ENCODE measurements at regions not wholly inside any gene's neighbourhood (a gene's known extent, or its start where the extent isn't known, plus 50 kb on each side); places are given as distances from the start of the nearest gene placed in this dataset.

DNA sequence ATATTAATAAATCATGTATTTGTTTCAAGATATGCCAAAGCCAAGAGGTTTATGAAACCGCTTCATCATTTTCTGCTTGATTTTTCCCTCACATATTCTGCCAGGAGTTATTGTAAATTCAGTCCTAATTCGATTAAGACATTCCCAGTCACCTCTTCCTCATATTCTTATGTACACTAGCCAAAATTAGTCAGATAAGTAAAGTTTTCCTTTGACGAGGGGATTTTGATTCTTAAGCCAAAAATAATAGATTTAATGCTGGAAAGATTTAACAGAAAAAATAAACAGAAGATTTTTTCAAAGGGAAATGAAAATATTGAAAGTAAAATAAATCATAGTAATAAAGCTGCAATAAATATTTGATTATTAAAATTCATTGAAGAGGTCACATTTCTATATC, 51.0 kb upstream of the VEGFC start:
- no peak for DNase-seq (ENCODE audit: low spot score)

DNA sequence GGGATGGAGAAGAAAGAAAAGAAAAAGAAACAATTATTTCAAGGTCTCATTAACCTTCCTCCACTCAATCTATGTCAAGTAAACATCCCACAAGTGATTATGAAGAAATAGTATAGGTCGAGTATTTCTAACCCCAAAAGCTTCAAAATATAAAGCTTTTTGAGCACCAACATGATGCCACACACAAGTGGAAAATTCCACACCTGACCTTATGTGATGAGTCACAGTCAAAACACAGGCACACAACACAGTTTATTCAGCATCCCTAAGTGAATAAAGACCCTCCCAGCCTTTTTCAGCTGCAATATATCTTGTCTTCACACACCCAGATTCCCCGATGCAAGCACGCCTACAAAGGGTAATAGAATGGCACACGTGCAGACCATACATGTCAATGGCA, 51.7 kb upstream of the VEGFC start:
- no peak for DNase-seq (ENCODE audit: low spot score)

DNA sequence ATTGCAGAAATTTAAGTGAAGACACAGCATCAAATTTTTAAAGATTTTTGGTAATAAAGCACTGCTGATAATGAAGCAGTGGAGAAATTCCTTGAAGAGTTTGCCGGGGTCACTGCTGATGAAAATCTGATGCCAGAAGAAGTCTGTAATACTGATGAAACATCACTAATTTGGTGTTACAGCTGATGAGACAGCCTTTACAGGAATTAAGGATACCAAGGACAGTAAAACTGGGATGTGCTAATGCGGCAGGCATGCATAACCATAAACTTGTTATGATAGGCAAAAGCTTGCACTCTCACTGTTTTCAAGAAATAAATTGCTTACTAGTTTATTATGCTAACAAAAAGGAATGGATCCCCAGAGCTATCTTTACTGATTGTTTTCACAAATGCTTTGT, 52.9 kb upstream of the VEGFC start:
- DNase-seq (ENCODE audit: low spot score): peak; percentile 19

DNA sequence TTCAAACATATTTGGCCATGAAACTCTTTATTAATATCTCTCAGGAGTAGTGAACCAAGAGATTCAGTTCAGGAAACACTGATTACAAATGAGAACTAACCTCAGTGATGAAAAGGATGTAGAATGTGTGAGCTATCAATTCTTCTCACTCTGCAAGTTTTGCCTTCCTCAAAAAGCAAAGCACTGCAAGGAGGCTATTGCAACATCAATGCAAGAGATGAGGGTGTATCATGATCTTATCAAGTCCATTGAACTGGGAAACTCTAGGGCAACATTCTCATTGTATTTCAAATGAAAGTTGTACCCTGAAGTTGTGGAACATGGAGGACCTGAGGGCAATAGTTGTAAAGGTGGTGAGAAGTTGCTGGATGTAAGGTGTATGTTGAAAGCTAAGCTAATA, 56.4 kb upstream of the VEGFC start:
- no peak for DNase-seq (ENCODE audit: low spot score)

DNA sequence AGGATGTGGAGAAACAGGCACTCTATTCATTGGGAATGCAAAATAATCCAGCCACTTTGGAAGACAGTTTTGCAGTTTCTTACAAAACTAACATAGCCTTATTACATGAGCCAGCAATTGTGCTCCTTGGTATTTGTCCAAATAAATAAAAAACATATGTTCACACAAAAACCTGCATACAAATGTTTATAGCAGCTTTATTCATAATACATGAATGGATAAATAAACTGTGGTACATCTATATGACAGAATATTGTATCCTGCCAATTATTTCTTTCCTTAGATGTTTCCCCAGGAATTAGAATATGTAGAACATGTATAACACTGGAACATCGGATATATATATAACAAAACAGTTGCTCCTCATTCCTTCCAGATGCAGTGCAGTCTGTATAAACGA, 57.7 kb upstream of the VEGFC start:
- no peak for DNase-seq (ENCODE audit: low spot score)

DNA sequence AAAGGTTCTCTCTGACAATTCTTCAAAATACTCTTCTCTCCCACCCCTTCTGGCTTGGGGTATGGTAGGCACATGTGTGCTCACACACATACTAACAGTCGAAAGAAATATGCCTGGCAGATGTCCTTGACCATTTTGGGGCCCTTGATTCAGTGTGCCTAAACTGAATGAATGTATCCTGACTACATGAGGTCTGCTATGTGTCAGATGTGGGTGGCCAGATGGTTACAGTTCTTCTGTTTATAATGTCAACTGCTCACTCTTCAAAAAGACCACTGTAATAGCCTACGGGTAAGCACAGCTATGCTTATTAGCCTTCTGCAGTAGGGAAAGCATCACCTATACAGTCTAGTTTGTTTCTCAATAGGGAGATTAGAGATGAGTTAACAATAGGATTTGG, 63.7 kb upstream of the VEGFC start:
- DNase-seq (ENCODE audit: low spot score): no peak

DNA sequence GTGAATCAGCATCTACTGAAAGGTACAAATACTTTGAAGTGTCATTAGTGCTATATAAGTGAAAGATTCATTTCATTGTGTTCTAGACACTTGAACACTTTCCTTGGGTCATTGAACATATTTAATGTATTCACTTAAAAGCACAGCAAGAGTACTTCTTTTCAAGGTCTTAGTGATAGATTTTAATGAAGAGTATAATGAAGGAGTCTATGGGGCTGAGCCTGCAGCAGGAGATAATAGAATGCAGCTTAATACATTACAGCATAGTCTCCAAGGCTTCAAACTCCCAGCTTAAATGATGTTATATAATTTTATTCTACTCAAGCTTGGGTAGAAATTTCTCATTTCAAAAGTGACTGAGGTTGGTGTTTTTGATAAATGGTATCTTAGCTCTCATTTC, 66.1 kb upstream of the VEGFC start:
- no peak for DNase-seq (ENCODE audit: low spot score)

DNA sequence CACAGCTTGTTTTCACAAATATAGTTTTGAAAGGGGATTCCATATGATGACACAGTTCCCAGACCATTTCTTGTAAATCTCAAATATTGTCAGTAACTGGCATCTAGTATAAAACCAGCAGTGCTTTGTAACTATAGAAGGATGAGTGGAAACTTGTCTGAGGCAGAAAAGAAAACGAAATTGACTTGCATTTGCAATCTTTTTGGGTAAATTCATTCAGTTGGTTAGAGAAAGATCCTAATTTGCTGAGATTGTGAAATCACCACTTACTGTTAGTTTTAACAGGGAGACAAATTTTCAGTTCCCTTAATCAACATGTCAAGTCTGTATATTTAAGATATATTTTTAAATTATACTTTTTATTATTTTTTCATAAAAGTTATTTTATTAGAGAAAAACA, 71.5 kb upstream of the VEGFC start:
- no peak for DNase-seq (ENCODE audit: low spot score)

DNA sequence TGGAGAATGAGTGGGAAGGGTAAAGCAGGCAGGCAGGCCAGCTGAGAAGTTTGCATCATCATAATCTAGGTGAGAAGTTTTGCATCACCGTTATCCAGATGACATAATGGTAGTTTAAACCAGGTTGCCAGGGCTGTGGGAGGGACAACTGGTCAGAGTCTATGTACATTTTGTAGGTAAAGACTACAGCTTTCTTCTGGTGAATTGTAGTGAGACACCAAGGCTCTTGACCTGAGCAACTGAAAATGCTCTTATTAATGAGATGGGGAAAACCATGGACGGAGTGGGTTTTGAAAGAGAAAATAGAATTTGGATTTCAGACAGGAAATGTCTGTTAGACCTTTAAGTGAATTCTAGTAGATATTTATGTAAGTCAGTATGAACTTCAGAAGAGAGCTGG, 76.0 kb upstream of the VEGFC start:
- no peak for DNase-seq (ENCODE audit: low spot score)

DNA sequence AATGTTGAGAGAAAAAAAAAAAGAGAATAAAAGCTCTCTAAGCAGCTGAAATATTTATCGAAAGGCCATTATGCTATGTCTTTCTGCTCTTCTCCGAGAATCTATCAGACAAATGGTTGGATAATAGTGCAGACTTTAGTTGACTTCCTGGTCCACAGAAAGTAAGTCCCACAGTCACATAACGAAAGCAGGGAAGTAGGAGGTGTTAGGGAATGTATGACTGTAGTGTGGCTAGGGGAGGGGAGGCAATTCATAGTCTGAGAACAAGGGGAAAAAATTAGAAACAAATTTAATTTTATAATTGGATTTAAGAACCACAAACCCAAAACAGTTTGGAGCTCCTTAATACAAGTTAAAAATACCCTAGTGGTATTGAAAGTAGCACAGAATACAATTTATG, 79.7 kb upstream of the VEGFC start:
- DNase-seq (ENCODE audit: low spot score): no peak

DNA sequence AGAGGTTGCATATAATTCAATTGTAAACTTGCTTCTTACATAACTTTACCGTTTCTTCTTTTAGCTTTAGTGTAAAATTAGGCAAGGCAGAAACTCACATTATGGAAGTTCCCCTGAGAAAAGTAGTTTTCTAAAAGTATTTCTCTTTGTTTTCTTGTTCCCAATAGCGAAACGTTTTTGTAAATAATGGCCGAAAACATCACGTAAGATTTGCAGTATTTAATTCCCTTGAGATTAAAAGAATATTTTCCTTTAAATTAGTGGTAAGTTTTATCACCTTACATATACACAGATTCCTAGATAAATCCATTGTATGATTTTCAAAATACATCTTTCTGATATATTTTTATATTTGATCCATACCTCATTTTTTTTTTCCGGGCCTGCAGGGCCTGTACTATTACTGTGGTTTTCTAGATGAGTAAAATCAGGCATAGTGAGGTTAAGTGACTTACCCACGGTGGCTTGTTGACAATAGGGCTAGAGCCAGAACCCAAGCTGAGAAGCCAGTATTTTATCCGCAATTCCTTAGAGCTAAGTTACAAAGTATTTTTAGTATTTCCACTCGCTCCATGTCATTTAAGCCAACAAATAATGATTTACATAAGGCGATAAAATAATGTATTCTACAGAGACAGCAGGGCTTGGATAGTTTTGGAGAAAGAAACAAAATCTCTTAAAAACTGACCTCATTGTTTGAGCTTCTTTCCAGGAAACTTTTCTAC, 82.2 kb upstream of the VEGFC start:
- no peak for DNase-seq (ENCODE audit: low spot score)

DNA sequence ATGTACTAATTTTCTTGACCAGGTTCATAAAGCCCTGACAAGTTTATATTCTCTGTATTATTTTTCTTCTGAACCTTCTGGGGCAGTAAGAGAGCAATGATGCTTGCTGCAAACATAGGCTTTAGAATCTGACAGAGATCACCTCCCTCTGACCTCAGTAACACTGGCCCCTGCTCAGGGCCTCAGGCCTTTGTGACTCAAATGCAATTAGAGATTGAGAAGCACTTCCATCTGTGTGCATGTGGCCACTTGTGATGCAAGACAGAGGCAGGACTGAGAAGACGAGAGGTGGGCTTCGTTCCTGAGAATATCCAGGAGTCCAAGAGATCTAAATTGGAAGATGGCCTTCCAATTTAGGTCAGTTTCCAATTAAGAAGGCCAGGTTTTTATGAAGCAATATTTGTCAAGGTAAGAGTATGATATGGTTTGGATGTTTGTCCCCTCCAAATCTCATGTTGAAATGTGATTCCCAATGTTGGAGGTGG, 82.8 kb upstream of the VEGFC start:
- DNase-seq (ENCODE audit: low spot score): no peak

DNA sequence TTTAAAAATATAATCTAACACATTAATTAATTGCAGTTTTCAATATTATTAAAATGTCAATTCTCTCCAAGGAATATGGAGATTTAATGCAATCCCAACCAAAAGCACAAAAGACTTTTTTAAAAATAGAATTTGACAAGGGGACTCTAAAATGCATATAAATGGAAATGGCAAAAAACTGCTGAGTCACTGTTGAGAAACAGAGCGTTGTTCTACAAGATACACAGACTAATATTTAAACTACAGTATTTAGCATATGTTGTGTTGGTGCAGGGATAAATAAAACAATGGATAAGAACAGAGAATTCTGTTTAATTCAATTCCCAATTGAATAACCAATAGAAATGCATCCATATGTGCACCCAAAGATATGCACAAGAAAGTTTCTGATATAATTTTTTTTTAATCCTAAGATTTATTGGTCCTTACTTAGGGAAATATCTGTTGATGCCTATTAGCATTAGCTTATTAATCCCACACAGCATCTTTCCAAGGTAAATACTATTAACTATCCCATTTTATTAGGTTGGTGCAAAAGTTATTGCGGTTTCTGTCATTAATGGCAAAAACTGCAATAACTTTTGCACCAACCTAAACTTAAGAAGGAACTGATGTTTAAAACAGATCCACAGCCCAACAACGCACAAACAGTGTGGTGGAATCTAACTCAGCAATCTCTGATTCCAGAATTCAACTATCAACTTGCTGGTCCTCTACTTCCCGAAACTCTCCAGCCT, 86.8 kb upstream of the VEGFC start:
- no peak for DNase-seq (ENCODE audit: low spot score)

DNA sequence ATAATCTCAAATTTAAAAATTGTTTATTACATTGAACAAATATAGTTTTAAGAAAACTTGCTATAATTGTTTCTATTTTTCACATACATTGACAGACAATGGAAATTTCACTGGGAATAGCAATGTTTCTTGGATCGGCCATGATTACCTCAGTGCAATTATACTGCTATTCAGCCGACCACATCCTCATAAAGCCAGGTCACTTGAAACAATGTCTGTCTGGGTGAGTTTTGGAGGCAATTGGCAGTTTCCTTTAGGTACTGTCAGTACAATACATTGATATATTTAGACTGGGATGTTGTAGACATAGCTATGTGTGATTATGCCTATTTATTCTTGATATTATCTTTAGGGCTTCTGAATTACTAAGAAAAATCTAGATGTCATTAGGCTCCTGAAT, 89.5 kb upstream of the VEGFC start:
- no peak for DNase-seq (ENCODE audit: low spot score)

DNA sequence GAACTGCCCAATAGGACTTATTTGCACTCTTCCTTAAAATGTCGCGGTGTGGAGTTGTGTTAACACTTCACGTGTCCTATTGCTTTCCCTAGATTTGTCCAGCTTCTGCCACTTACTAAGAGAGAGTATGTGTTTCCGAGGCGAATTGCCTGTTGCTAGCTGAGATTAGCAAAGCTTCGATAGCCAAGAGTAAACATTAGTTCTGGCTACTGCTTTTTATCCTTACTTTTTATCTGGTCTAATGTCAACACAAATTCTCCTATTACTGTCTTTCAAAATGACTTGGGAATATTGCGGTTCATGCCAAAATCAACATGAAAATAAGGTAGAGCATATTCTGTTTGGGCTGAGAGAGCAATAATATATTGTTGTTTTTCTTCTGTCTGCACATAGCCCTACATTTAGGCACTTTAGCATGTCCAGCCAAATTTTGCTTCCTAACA, 90.4 kb upstream of the VEGFC start:
- no peak for DNase-seq (ENCODE audit: low spot score)

DNA sequence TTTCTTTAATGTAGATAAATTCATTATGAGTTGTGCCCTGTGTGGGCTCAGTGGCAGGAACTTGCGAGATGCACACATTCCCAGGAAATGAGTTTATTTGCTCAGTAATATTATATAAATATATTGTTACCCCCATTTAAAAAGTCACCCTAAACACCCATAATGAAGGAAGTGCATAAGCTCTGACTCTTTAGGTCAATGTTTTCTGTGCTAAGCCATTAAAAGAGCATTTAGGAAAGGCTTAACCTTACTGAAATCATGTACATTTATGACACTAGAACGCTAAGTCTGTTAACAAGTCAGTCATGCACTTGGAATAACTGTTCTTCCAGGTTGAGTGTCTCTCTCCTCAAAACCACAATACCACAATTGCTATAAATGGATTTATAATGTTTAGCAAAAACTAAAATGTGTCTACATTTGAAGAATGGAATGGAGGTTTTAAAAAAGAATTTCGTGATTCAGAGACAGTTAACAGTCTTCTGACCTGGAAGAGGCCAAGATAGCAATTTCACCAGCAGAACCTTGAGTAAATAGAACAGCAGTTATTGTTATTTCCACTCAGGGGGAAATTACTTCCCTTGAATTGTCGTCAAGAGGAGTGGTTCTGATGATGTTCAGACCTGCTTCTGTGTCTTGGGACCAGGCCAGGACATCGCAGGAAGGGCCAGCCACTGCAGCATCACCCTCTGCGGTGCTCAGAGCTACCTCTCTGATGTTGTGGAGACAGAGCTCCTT, 91.1 kb upstream of the VEGFC start:
- DNase-seq (ENCODE audit: low spot score): peak; percentile 70

DNA sequence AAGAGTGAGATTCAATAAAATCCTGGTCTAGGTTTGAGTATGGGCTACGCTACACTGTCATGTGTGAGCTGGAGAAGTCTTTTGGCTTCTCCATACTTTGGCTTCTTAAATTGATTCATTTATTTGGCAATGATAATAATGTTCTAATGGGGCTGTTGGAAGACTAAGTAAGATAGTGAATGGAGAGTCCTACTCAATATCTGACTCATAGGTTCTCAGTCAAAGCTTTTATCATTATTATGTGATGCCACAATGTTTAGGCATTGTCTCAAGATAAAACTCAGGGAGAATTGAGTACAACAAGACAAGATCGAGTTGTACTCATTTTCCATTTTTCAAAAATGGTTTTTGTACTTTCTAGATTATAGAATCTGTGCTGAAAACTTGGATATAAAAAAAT, 92.5 kb upstream of the VEGFC start:
- no peak for DNase-seq (ENCODE audit: low spot score)

DNA sequence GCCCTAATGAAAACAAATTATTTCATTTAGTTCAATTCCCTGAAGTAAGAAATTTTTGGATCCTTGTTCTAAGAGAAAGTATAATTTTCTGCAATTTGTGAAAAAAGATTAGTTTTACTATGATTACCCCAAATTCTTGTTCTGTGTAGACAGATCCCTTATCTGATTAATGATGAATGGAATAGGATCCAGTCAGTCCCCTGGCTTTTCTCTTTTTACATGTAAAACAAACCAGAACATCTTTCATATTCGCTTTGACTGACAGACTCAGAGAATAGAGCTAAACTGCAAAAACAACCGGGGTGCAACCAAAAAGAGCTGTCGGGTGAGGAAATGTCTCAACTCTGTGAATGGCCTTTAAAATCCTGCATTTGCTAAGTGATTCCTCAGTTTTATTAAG, 93.4 kb upstream of the VEGFC start:
- DNase-seq (ENCODE audit: low spot score): no peak

DNA sequence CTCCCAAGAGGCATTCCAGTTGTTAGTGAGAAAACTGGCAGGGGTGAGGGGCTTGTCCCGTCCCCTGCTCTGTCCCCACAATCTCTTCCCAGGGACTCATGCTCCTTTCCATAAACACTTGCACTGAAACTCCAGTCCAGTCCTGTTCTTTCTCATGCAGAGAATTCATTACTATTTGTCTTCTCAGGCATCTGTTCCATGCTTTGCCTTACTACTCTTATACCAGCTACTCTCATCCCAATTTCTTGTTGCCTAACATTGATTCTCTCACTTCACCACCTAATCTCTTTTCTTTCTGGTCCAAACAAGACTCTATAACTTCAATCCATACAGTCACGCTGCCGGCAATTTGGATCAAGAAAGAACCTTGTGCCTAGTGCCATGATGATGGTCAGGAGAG, 97.1 kb upstream of the VEGFC start:
- no peak for DNase-seq (ENCODE audit: low spot score)

DNA sequence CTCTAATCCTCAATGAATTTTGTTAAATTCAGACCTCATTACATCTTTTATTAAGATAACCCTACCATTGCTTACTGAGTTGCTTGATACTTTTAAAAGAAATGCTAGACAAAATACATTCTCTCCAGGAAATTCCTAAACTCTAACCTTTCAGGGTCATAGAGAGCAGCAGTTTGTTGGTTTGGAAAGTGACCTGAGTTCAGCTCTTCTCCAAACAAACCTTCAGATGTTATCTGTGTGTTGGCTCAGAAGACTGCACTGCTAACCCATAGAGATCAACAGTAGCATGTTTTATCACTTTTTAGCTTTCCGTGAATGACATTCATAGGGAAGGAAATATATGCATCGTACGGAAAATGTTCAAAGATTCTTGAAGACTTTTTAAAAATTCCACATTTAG, 101.8 kb upstream of the VEGFC start:
- no peak for DNase-seq (ENCODE audit: low spot score)

DNA sequence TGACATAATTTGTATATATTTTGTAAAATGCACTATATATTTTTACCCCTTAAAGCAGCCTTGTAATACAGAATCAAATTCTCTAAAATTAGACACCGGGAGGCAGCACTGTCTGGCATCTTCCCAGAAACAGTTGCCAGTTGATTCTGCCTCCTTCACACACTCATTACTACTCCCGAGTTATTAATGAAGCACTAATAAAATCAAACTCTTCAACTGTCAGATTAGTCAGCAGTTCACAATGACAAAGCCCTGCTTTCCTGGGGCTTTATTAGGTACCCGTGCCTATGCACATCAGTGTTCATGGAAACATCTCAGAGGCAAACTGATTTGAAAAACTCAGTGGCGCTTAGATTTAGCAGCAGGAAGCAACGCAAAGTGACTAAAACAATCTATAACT, 103.5 kb upstream of the VEGFC start:
- no peak for DNase-seq (ENCODE audit: low spot score)

DNA sequence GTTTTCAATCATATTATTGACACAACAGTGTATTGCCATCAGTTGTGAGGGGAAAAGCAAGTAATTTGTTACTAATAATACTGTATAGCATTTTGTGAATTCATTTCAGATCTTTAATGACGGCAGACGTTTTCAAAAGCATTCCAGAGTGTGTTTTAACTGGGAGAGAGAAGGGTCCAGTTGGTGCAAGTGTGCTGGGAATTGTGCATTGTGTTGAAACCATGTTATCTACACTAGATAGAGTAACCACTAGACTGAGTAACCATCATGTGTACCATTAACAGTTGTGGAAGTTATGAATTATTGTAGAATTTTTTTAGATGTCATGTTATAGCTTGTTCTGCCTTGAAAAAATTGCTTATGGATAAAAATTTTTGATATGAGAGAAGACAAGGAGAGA, 104.5 kb upstream of the VEGFC start:
- no peak for DNase-seq (ENCODE audit: low spot score)

DNA sequence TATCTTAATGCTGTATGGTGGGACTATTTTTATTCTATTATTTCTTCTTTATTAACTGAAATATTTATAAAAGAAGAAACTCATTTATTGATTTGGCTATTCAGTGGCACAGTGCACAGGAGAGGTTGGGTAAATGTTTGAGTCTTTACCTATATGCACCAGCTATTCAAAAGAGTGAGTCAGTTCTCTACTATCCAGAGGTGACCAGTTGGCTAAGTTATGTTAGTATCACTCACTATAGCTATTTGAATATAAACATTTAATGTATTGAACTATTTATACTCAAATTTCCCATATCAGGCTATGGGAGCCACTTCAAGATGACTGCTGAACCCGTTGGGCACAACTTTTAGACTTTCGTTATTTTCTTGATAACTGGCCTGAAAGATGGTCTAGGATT, 106.1 kb upstream of the VEGFC start:
- DNase-seq (ENCODE audit: low spot score): no peak

Measured in GM03348 (cell line).